Breast epithelium (tissue), 3 donors: ENCODE measurements at regions not wholly inside any gene's neighbourhood (a gene's known extent, or its start where the extent isn't known, plus 50 kb on each side); places are given as distances from the start of the nearest gene placed in this dataset.

Experiments used
- CTCF ChIP-seq, 3 donors: fragments of 450-650 bp; IDR thresholded peaks; one replicate each; pipeline ENCODE4 v1.5.1; 2016 to 2017; ENCODE audit warnings: antibody characterized with exemption in 3 of 3, mild to moderate bottlenecking in 3 of 3, moderate library complexity in 3 of 3
- POLR2A ChIP-seq: fragments of 450-650 bp; IDR thresholded peaks from one replicate; pipeline ENCODE4 v1.6.1; 2016; ENCODE audit warnings: antibody characterized with exemption, mild to moderate bottlenecking, moderate library complexity
- POLR2AphosphoS5 ChIP-seq, 3 donors: sonication (generic); formaldehyde crosslinking; IDR thresholded peaks; one replicate each; pipeline ENCODE4 v1.6.1; 2017; ENCODE audit warnings: antibody characterized with exemption in 3 of 3

- TF ChIP-seq CTCF (IDR thresholded peaks at IDR 0.05) (no peak), POLR2AphosphoS5 (IDR thresholded peaks at IDR 0.05) (no peak), POLR2A (no peak)
These were observed 267.1 kb downstream of the CBLN1 start for GRCh38 chr16:49014277-49015224.
